ENCODE measurements at regions not wholly inside any gene's neighbourhood (a gene's known extent, or its start where the extent isn't known, plus 50 kb on each side); places are given as distances from the start of the nearest gene placed in this dataset.

DNA sequence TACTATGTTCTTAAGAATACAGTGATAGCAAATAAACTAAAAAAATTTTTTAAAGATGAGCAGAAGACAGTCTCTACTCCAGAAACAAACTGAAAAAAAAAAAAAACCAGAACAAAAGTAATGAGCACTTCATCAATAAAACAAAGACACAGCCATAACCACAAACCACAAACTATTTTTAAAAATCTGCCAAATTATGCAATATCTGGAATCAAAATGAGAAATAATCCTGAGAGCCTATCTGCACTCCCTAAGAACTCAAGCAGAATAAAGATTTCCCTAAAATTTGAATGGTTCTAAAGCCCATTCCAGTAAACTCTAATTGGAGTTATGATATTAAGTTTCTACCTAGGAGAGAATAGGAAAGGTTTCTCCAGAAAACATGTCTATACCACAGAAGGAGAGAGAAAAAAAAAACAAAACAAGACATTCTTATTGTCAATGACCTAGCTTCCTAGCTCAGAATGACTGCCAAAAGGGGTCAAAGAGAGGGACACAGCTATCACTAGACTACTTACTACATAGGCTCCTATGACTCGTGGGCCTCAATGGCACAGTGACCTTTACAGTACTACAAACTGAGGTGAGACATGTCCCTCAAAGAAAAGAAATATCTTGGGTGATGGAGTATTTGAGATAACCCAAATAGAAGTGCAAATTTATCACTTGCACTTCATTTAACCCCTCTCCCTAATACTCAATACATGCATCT lies 262.8 kb downstream of the ZEB2 start:
- Mint-ChIP-seq H3K27me3 (no peaks in the 10 kb centered on the region), H3K4me1 (ENCODE audit: low read depth) (no peaks in the 10 kb centered on the region), H3K27ac (no peak overlapping the region), H3K4me3 (ENCODE audit: low read depth) (no peak overlapping the region), H3K9me3 (ENCODE audit: low read depth) (peaks cover 49% of the 10 kb centered on the region), H3K36me3 (ENCODE audit: insufficient read depth) (peaks cover 24% of the 10 kb centered on the region)
- no peak for TF ChIP-seq CTCF (IDR thresholded peaks at IDR 0.05; ENCODE audit: unreplicated experiment)
- DNase-seq (ENCODE audit: low spot score, unreplicated experiment): no peak

DNA sequence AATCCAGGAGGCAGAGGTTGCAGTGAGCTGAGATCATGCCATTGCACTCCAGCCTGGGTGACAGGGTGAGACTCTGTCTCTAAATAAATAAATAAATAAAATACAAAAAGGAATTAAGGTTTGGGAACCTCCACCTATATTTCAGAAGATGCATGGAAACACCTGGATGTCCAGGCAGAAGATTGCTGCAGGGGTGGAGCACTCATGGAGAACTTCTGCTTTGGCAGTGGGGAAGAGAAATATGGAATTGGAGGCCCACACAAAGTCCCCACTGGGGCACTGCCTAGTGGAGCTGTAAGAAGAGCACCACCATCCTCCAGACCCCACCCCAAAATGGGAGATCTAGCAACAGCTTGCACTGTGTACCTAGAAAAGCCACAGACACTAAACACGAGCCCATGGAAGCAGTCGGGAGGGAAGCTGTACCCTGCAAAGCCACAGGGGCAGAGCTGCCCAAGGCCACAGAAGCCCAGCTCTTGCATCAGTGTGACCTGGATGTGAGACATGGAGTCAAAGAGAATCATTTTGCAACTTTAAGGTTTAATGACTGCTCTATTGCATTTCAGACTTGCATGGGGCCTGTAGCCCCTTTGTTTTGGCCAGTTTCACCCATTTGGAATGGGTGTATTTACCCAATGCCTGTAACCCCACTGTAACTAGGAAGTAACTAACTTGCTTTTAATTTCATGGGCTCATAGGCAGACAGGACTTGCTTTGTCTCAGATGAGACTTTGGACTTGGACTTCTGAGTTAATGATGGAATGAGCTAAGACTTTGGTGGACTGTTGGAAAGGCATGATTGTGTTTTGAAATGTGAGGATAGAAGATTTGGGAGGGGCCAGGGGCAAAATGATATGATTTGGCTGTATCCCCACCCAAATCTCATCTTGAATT lies 265.3 kb downstream of the ZEB2 start:
- no peak overlapping the region for H3K4me3 Mint-ChIP-seq (ENCODE audit: low read depth)
- DNase-seq (ENCODE audit: low spot score, unreplicated experiment): no peak
- no peaks in the 10 kb centered on the region for H3K4me1 Mint-ChIP-seq (ENCODE audit: low read depth)
- H3K27ac Mint-ChIP-seq: no peak overlapping the region
- H3K27me3 Mint-ChIP-seq: no peaks in the 10 kb centered on the region
- H3K9me3 Mint-ChIP-seq (ENCODE audit: low read depth): peaks cover 49% of the 10 kb centered on the region
- peaks cover 24% of the 10 kb centered on the region for H3K36me3 Mint-ChIP-seq (ENCODE audit: insufficient read depth)
- TF ChIP-seq CTCF (IDR thresholded peaks at IDR 0.05; ENCODE audit: unreplicated experiment): no peak

DNA sequence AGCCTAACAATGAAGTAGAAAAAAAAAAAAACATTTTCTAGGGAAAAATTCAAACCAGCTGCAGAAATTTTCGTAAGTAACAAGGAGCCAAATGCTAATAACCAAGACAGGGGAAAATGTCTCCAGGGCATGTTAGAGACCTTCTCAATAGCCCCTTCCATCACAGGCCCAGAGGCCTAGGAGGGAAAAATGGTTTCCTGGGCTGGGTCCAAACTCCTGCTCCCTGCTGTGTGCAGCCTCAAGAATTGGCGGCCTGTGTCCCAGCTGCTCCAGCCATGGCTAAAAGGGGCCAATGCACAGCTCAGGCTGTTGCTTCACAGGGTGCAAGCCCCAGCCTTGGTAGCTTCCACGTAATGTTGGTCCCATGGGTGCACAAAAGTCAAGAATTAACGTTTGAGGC lies 266.2 kb downstream of the ZEB2 start:
- no peaks in the 10 kb centered on the region for H3K4me1 Mint-ChIP-seq (ENCODE audit: low read depth)
- no peaks in the 10 kb centered on the region for H3K27me3 Mint-ChIP-seq
- no peak for TF ChIP-seq CTCF (IDR thresholded peaks at IDR 0.05; ENCODE audit: unreplicated experiment)
- H3K27ac Mint-ChIP-seq: no peak overlapping the region
- peaks cover 49% of the 10 kb centered on the region for H3K9me3 Mint-ChIP-seq (ENCODE audit: low read depth)
- peaks cover 24% of the 10 kb centered on the region for H3K36me3 Mint-ChIP-seq (ENCODE audit: insufficient read depth)
- no peak for DNase-seq (ENCODE audit: low spot score, unreplicated experiment)
- H3K4me3 Mint-ChIP-seq (ENCODE audit: low read depth): no peak overlapping the region

DNA sequence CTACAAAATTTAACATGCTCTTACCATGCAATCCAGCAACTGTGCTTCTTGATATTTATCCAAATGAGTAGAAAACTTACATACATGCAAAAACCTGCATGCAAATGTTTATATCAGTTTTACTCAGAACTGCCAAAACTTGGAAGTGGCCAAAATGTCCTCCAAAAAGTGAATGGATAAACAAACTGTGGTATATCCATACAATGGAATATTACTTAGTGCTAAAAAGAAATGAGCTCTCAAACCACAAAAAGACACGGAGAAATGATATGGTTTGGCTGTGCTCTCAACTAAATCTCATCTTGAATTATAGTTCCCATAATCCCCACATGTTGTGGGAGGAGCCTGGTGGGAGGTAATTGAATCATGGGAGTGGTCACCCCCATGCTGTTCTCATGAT lies 267.2 kb downstream of the ZEB2 start:
- TF ChIP-seq CTCF (IDR thresholded peaks at IDR 0.05; ENCODE audit: unreplicated experiment): no peak
- Mint-ChIP-seq H3K27me3 (no peaks in the 10 kb centered on the region), H3K36me3 (ENCODE audit: insufficient read depth) (peaks cover 21% of the 10 kb centered on the region), H3K27ac (no peak overlapping the region), H3K4me1 (ENCODE audit: low read depth) (no peaks in the 10 kb centered on the region), H3K9me3 (ENCODE audit: low read depth) (peaks cover 41% of the 10 kb centered on the region), H3K4me3 (ENCODE audit: low read depth) (no peak overlapping the region)
- DNase-seq (ENCODE audit: low spot score, unreplicated experiment): no peak

DNA sequence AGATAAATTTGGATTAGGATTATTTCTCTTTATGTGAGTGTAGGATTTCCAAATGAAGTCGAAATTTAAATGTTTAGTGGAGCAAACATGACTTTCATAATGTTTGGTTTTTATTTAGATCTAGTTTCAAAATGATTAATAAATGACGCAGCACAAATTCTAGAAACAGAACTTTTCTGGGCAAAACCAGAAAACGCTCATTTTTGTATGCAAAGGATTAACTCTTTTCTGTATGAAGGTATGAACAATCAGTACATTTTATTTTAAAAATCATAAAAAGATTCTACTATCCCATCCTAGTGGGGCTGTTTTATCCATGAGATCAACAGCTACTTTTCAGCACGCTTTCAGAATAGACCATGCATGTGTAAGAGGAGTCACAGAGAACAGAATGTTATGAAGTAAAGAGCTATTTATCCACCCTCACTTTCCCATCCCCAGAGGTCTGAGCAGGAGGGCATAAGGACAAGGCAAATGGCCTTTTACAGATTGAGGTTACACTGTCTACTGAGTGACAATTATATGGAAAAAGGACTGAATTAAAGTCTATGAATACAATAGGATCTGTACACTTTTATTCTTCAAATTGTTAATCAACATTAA lies 270.8 kb downstream of the ZEB2 start:
- peaks cover 10% of the 10 kb centered on the region for H3K36me3 Mint-ChIP-seq (ENCODE audit: insufficient read depth)
- no peak overlapping the region for H3K27ac Mint-ChIP-seq
- peaks cover 19% of the 10 kb centered on the region for H3K9me3 Mint-ChIP-seq (ENCODE audit: low read depth)
- H3K27me3 Mint-ChIP-seq: no peaks in the 10 kb centered on the region
- no peak for TF ChIP-seq CTCF (IDR thresholded peaks at IDR 0.05; ENCODE audit: unreplicated experiment)
- peaks cover 1% of the 10 kb centered on the region for H3K4me1 Mint-ChIP-seq (ENCODE audit: low read depth)
- no peak for DNase-seq (ENCODE audit: low spot score, unreplicated experiment)
- no peak overlapping the region for H3K4me3 Mint-ChIP-seq (ENCODE audit: low read depth)

All from progenitor cell of endocrine pancreas (in vitro differentiated cells).